ENCODE measurements at regions not wholly inside any gene's neighbourhood (a gene's known extent, or its start where the extent isn't known, plus 50 kb on each side); places are given as distances from the start of the nearest gene placed in this dataset.

GRCh38 chr12:115203701-115204100, 519.7 kb upstream of the TBX3 start:
- TF ChIP-seq EZH2 (IDR thresholded peaks at IDR 0.05; ENCODE audit: borderline replicate concordance, insufficient read depth, low read length, poor library complexity, severe bottlenecking) (no peak), POLR2AphosphoS5 (IDR thresholded peaks at IDR 0.05) (no peak), TAF1 (IDR thresholded peaks at IDR 0.05; ENCODE audit: low read depth) (no peak), RAD21 (conservative IDR thresholded peaks at IDR 0.05) (no peak), EP300 (conservative IDR thresholded peaks at IDR 0.05; ENCODE audit: poor library complexity, severe bottlenecking) (no peak), MXI1 (conservative IDR thresholded peaks at IDR 0.05; ENCODE audit: poor library complexity, severe bottlenecking) (no peak)
- TF ChIP-seq, protein P1, sequence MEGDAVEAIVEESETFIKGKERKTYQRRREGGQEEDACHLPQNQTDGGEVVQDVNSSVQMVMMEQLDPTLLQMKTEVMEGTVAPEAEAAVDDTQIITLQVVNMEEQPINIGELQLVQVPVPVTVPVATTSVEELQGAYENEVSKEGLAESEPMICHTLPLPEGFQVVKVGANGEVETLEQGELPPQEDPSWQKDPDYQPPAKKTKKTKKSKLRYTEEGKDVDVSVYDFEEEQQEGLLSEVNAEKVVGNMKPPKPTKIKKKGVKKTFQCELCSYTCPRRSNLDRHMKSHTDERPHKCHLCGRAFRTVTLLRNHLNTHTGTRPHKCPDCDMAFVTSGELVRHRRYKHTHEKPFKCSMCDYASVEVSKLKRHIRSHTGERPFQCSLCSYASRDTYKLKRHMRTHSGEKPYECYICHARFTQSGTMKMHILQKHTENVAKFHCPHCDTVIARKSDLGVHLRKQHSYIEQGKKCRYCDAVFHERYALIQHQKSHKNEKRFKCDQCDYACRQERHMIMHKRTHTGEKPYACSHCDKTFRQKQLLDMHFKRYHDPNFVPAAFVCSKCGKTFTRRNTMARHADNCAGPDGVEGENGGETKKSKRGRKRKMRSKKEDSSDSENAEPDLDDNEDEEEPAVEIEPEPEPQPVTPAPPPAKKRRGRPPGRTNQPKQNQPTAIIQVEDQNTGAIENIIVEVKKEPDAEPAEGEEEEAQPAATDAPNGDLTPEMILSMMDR (IDR thresholded peaks at IDR 0.05; ENCODE audit: poor library complexity, severe bottlenecking), result no peak
- TF ChIP-seq, protein P2, sequence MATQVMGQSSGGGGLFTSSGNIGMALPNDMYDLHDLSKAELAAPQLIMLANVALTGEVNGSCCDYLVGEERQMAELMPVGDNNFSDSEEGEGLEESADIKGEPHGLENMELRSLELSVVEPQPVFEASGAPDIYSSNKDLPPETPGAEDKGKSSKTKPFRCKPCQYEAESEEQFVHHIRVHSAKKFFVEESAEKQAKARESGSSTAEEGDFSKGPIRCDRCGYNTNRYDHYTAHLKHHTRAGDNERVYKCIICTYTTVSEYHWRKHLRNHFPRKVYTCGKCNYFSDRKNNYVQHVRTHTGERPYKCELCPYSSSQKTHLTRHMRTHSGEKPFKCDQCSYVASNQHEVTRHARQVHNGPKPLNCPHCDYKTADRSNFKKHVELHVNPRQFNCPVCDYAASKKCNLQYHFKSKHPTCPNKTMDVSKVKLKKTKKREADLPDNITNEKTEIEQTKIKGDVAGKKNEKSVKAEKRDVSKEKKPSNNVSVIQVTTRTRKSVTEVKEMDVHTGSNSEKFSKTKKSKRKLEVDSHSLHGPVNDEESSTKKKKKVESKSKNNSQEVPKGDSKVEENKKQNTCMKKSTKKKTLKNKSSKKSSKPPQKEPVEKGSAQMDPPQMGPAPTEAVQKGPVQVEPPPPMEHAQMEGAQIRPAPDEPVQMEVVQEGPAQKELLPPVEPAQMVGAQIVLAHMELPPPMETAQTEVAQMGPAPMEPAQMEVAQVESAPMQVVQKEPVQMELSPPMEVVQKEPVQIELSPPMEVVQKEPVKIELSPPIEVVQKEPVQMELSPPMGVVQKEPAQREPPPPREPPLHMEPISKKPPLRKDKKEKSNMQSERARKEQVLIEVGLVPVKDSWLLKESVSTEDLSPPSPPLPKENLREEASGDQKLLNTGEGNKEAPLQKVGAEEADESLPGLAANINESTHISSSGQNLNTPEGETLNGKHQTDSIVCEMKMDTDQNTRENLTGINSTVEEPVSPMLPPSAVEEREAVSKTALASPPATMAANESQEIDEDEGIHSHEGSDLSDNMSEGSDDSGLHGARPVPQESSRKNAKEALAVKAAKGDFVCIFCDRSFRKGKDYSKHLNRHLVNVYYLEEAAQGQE (IDR thresholded peaks at IDR 0.05; ENCODE audit: borderline replicate concordance), result no peak
